Activated CD8-positive, alpha-beta memory T cell treated with anti-CD3 and anti-CD28 coated beads for 4 hours (primary cell): ENCODE measurements at regions not wholly inside any gene's neighbourhood (a gene's known extent, or its start where the extent isn't known, plus 50 kb on each side); places are given as distances from the start of the nearest gene placed in this dataset.

Source experiments
- DNase-seq, 2 donors: peaks; one replicate each; pipeline ENCODE4 v3.0.0-alpha.2; 2020; ENCODE audit warnings: low read depth in 2 of 2

DNA sequence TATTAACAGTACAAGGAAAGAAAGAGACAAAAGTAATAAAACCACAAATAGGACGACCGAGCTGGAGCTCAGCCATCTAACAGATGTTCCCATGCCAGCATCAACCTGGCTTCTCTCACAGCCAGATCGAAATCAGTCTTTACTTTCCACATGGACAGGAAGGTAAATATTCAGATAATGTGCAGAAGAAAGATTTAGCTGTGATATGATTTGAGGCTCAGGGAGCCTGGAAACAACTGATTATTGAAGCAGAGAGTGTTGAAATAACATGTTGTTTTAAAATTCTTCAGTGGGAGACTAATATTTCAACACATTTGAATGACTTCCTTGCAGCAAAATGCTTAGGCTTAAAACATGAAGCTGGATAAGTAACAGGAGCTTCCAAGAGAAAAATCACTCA, 546.8 kb downstream of the ETS1 start:
- DNase-seq = no peak

DNA sequence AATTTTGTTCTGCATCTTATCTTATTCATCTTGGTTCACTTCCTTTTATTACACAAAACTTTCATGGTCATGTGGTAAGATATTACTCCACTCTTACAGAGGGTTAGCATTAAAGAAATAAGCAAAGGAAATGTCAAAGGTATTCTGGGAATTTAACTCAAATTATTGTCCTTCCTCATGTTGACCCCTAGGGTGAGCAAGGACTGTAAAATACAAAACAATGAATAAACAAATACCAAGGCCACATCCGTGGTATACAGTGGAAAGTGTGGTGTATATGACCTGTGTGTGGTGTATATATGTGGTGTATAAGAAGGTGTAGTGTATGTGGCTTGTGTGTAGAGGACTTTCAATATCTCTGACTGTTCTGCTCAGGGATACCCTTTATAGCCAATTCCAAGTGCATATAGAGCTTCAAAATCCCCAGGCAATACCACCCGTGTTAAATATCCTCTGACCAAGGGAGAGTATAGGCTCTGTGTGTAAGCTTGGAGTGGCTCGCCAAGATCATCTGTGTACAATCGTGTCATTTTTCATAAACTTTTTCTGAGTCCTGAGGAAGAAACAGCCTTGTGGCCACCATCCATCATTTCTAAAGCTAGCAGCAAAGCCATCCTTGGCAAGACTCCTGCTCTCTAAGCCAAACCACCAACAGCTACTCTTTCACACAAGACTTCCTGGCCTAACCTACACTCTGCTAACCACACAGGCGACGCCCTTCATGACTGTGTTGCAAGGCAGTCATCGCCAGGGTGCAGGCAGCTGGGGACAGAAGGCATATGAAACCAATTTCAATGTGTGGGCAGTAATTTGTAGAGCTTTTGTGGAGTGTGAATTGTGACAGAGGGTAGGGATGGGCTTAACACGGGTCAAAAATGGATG, 548.0 kb downstream of the ETS1 start:
- peak; percentile 58 to 75 for DNase-seq

DNA sequence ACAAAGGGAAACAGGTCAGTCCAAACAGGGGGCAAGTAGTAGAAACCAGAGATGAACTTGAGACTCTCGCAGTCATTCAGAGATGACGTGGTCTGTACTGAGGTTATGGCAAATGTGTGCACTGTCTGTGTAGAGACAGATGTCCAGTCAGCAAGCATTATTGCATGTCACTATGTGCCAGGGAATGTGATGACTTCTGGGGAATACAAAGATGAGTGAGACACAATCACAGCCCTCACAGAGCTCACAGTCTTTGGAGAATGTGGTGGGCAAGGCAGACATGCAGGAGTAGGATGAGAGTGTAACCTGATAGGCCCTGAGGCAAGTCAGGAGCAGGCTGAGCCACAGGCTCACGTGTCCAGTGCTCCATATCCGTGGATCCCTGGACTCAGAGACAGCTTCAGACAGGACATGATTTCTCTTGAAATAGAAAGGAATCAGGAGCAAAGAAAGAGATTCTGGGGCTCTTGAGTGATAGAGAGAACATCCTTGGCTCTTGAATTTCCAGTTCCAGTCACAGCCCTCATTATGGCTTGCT, 550.7 kb downstream of the ETS1 start:
- no peak for DNase-seq

DNA sequence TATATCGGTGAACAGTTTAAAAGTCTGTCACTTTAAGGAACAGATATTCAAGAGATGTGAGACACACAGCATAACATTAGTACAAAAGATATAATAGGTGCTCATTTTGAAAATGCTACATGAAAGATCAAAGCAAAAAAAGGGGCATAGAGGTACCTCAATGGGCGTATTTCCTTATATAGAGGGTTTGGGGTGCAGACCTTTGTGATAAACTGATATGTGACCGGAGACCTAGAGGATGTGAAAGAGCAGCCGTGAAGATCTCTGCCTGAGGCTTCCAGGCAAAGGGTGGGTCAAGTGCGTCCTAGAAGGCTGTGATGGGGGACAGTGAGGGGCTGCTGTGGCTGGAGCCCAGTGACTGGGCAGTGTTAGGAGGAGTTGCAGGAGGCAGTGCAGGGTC, 551.4 kb downstream of the ETS1 start:
- DNase-seq = no peak

DNA sequence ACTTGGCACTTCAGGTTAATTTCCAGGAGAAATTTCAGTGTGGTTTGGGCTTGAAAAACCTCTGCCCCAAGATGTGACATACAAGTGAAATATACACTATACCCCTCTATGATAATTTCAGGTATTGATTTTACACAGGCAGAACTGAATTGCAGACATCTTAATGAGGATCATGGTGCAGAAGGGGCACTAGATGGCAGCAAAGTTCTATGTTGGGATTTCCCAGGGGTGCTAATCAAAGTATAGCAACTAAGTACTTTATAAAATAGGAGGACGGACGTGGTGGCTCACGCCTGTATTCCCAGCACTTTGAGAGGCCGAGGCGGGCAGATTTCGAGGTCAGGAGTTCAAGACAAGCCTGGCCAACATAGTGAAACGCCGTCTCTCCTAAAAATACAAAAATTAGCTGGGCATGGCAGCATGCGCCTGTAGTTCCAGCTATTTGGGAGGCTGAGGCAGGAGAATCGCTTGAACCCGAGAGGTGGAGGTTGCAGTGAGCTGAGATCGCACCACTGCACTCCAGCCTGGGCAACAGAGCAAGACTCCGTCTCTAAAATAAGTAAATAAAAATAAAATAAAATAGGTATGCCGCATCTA, 555.7 kb downstream of the ETS1 start:
- peak; percentile 44 to 51 for DNase-seq

DNA sequence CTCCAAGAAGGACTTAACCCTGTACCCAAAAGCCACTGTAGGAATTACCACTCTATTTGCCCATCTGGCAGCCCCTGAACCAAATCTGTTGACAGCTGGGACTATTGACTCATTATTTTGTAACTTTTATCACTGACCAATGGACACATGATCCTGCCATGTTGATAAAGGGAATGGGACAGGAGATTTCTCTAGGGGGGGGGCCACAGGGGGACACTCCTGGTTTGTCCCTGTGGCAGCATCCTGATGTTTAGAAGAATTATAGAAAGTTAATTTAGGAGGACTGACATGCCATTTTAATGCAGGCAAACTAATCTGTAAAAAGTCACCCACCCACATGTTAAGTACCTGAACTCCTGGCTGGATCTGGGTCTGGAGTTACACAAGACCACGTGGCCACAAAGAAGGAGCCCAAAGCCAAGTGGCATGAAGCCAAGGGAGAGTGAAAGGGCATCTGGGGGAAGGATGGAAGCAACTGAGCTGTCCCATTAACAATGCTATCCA, 558.1 kb downstream of the ETS1 start:
- DNase-seq = no peak

DNA sequence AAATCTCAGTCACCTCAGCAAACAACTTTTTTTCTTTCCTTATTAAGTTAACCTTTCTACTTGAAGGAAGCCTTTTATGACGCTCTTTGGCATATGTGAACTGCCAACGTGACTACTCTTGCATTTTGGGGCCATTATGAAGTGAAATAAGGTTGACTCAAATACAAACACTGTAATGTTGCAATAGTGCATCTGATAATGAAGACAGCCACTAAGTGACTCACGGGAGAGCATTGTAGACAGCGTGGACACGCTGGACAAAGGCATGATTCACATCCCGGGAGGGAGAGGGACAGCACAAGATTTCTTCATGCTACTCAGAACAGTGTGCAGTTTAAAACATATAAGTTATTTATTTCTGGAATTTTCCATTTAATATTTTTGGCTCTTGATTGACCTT, 560.8 kb downstream of the ETS1 start:
- no peak for DNase-seq

DNA sequence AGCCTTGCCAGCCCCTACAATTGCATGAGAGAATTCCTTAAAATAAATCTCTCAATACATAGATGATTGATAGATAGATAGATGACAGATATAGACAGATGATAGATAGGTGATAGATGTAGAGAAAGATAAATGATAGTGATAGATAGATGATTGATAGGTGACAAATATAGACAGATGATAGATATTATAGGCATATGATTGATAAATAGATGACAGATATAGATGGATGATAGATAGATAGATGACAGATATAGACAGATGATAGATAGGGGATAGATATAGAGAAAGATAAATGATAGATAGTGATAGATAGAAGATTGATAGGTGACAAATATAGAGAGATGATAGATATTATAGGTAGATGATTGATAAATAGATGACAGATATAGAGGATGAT, 564.6 kb downstream of the ETS1 start:
- no peak for DNase-seq

DNA sequence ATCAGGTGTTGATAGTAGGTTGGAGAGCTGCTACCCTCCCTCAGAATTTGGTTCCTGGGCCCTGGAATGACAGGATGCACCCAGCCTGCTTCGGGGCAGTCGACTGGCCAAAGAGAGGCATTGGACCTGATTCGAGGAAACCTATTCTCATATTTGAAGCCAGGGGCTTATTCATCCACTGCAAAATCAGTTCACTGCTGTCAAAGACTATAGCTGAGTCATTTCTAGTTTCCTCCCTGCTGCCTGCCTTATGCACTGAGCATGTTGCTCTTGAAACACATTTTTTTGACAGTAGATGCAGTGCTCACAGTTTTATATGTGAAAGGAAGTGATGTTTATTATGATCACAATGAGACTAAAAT, 565.4 kb downstream of the ETS1 start:
- no peak for DNase-seq

DNA sequence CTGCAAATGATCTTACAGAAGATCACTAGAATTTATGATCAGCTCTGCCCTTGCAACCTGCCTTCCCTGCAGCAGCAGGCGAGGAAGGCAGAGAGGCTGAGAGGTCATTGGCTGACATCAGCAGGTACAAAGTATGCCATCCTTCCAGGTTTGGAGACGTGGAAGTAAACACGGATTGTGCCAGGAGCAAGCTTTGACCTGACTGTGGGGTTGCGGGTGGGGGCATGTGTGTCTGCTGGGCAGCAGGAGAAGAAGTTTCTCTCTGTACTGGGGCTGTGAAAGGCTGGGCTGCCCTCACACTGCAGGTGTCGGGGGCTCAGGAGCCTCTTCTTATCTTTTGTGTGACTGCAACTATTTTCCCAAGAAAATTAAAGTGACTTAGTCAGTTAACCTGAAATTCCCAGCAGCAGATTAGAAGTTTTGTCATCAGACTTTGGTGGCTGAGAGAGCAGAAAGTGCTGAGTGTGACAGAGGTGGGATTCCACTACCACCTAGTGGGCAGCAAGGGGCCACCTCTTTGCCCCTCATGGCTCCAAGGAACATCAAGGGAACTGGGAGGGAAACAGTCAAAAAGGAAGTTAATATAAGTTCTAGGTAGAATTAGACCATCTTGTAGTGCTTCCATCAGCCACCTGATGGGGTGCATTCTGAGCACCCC, 565.9 kb downstream of the ETS1 start:
- no peak for DNase-seq

DNA sequence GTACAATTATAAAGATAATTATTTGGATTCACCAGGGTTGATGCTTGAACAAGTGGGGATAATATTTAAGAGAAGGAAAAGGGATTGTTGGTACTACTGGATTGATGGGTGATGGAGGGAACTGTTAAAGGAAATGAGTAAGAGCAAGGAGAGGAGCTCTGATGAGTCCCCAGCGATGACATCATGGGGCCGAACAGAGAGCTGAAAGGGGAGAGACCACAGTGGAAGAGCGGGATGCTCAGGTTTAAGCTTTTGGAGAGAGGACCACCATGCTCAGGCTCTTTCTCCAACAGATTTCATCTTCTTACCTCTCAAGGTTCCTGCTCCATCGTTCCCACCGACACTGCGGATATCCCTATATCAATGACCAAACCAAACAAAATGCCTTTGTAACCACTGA, 568.7 kb downstream of the ETS1 start:
- no peak for DNase-seq

DNA sequence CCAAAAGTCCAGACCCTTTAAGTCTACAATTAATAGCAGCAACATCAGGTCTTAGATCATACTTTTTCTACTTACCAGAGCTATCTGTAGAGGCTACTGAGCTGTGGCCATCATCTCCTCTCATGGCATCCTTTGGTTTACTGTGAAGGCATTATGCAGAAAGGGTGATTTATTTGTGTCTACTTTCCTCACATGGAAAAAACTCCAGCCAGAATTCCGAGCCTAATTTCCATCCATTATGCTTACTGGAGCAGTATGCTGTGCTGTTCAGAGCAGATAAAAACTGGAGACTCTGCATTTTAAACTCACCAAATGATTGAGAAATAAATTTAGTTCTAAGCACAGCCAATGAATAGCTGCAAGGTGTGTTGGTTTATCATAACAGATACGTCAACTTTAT, 581.8 kb downstream of the ETS1 start:
- DNase-seq = no peak

DNA sequence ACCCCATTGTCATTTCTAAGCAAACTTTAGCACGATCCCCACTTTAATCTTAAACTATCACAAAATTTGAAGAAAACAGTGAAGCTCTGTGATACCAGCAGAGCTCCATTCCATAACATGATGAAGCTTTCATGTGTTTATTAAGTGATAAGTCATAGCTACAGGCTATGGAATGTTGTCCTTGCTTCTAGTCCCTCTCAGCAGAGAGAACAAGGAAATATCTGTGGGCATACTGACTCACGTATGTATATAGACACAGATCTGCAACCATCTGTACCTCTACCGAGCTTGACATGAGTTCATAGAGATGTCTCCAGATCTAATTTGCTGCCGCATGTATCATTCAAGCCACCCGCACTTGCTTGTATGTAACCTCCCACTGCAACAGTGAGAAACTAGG, 588.9 kb downstream of the ETS1 start:
- DNase-seq = no peak

DNA sequence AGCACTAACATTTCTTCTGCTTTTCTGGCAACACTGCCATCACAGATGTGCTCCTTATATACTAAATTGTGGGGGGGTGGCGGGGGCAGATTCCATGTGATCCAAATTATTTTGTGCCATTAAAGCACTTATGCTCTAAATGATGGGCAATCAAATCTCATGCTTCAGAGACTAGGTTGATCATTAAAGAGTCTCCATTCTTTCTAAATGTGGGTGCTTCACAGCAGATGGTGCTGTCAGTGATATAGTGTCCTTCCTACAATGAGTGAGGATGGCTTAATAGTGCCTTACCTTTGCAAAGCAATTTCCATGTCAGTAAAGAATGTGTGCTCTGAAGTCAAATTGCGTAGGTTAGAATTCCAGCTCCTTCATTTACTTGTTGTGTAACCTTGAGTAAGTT, 589.8 kb downstream of the ETS1 start:
- no peak for DNase-seq

DNA sequence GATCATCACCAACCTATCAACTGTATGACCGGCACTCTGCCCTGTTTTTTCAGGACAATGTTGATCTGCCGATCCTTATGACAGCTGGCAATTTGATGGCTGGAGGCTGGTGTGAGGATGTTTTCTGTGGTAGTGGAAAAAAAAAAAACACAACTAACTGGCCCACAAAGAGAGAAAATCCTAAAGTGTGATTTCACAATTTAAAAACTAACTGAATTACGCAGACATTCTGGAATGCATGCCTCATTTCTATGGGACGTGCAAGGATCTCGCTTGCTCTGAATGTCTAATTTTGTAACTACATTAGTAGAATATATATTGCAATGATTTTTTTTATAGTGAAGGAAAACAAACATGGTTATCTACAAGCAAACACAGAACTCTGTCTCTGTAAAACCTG, 590.5 kb downstream of the ETS1 start:
- no peak for DNase-seq

DNA sequence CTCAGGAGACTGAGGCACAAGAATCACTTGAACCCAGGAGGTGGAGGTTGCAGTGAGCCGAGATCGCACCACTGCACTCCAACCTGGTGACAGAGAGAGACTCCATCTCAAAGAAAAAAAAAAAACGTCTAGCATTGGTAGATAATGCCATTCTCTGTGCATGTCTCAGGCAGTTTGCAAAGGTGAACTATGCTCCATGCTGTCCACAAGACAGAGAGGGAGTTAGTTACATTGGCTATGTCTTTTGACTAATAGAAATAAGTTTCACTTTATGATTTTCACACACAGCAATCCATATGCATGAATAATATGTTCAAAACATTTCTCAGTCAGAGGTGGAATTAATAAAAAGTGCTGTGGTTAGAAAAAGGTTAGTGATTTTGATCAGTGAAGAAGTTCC, 591.4 kb downstream of the ETS1 start:
- no peak for DNase-seq

DNA sequence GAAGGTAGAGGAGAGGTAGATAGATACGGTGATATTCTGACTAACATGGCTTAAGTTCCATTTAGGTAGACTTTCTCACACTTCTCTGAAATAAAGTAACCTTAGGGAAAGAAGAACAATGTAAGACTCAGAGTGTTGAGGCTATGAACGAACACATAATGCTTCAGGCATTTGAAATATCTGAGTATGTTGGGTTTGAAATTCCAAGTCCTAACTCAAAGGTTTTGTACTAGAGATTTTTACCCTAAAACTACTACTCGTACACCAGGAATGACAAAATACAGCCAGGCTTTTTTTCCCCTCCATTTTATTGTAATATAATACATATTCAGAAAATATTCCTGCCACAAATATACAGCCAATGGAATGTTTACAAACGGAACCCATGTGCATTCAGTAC, 592.6 kb downstream of the ETS1 start:
- no peak for DNase-seq

DNA sequence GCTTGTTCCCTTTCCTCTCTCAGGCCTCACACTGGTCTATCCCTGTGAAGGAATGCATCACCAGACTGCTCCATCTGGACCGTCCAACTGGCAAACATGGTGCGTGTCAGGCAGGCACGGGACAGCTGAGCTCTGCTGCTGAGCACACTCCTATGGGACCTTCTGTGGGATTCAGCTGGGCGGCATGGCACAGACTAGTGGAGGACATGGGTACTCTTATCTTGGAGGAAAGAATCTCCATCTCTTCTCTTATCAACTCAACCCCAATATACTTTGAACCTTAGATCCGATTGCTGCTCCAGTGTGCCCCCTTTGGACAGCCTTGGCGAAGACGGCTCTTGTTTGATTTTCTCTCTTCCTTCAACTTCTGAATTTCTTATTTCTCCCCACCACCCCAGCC, 593.6 kb downstream of the ETS1 start:
- no peak for DNase-seq

DNA sequence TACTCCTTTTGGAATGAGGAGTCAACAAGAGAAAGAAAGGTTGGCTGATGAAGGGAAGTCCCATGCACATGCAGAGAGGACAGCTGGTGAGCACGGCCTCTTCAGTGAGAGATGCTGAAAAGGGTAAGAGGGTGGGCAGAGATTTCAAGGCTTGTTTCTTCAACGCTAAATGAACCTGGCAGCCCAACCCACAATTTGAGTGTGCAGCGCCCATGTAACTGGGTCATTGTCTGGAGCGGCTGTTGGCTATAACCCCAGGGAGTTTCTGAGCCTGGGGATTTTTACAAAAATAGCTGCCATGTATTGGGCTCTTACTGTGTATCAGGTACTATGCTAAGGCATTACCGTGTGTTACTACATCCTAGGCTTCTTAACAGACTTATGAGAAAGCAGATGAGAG, 594.1 kb downstream of the ETS1 start:
- no peak for DNase-seq

DNA sequence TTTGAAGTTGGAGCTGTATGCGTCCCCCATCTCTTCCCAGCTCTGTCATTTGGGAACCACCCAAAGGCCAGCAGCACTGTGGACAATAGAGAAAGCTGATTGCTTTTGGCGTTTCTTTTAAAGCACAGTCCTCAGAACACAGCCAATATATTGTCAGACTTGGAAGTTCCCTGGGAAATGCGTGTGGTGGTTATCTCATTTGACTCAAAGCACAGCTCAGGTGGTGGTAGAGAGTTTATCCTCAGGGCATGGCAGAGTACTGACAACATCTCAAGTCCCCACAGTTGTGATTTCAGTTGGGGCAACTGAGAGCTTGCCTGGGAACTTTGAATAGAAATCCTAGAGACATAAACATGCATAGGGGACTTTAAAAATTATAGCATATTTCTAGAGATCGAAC, 601.3 kb downstream of the ETS1 start:
- DNase-seq = no peak

DNA sequence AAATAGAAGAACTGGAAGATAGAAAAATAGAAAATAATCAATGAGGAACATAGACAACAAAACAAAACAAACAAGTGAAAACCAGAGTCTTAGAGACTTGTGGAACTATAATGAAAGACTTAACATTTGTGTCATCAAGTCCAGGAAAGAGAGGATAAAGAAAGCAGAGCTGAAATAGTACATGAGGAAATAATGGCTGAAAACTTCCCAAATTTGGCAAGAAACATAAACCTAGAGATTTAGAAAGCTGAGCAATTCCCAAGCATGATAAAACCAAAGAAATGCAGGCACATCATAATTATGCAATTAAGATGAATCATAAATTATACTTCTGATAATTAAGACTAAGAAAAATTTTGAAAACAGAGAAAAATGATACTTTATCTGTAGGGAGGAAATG, 614.5 kb downstream of the ETS1 start:
- DNase-seq = no peak

DNA sequence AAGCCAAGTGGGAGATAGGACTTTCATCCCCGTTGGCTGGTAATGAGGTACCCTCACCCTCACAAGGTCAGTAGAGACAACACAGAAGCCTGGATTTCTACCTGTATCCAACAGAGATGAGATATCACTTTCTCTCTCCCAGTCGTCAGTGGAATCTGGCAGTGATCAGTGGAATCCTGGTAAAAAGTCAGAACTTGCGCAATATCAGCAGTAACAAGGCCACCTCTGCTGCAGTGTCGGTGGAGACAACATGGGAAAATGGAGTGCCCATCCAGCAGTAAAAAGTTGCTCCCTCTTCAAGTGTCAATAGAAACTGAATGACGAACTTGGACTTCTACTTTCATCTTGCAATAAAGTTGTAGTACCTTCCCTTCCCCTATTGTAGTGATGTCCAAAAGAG, 615.9 kb downstream of the ETS1 start:
- DNase-seq = no peak

DNA sequence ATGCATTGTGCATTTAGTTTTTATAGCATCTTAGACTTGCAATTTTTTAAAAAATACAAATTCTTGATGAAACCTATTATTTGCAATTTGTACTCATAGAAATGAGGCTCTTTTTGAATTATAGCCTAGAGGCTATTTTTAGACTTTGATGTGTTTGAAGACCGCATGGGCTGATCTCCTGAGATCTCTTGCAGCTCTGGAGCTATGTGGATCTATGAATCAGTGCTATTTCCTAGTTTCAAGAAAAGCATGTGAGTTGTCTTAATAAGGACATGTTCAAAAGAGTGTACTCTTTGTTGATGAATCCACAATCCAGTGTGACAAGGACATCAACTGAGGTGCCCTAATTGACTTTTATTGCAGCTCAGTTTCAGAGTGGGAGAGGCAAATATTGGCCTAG, 620.5 kb downstream of the ETS1 start:
- no peak for DNase-seq
